ENCODE measurements at regions not wholly inside any gene's neighbourhood (a gene's known extent, or its start where the extent isn't known, plus 50 kb on each side); places are given as distances from the start of the nearest gene placed in this dataset.

DNA sequence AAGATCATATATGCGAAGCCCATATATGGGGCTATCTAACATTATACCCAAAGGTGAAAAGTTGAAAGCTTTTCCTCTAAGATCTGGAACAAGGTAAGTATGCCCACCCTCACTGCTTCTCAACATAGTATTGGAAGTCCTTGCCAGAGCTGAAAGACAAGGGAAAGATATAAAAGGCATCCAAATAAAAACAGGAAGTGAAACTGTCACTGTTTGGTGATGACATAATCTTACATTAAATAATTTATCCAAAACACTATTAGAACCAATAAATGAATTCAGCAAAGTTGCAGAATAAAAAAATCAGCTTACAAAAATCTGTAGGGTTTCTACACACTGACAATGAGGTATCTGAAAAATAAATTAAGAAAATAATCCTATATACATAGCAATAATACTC, 205.8 kb downstream of the INSIG2 start:
- no peaks in the 10 kb centered on the region for H3K4me1 ChIP-seq (ENCODE audit: control insufficient read depth, insufficient read depth, low read length)
- H3K27me3 ChIP-seq (ENCODE audit: control insufficient read depth, insufficient read depth, low read length) = no peaks in the 10 kb centered on the region
- no peak overlapping the region for H3K9ac ChIP-seq (ENCODE audit: low read depth, low read length)
- no peaks in the 10 kb centered on the region for H3K9me3 ChIP-seq (ENCODE audit: control insufficient read depth, insufficient read depth, low read length)
- no peaks in the 10 kb centered on the region for H3K36me3 ChIP-seq (ENCODE audit: control insufficient read depth, insufficient read depth, low read length)
- H3K4me3 ChIP-seq (ENCODE audit: low read depth, low read length) = no peak overlapping the region

DNA sequence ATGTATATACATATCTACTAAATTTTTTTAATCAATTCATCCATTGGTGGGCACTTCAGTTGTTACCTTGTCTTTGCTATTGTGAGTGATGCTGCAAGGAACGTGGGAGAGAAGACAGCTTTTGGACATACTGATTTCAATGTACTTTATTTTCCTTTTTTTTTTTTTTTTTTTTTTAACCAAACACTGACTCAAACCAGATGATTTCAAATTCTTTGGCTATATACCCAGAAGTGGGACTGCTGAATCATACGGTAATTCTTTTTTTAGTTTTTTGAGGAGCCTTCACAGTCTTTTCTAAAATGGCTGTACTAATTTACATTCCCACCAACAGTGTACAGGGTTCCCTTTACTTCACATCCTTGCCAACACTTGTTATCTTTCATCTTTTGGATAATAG, 204.7 kb downstream of the INSIG2 start:
- H3K27me3 ChIP-seq (ENCODE audit: control insufficient read depth, insufficient read depth, low read length) = no peaks in the 10 kb centered on the region
- H3K4me1 ChIP-seq (ENCODE audit: control insufficient read depth, insufficient read depth, low read length) = no peaks in the 10 kb centered on the region
- H3K4me3 ChIP-seq (ENCODE audit: low read depth, low read length) = no peak overlapping the region
- H3K9me3 ChIP-seq (ENCODE audit: control insufficient read depth, insufficient read depth, low read length) = no peaks in the 10 kb centered on the region
- H3K9ac ChIP-seq (ENCODE audit: low read depth, low read length) = no peak overlapping the region
- H3K36me3 ChIP-seq (ENCODE audit: control insufficient read depth, insufficient read depth, low read length) = no peaks in the 10 kb centered on the region

DNA sequence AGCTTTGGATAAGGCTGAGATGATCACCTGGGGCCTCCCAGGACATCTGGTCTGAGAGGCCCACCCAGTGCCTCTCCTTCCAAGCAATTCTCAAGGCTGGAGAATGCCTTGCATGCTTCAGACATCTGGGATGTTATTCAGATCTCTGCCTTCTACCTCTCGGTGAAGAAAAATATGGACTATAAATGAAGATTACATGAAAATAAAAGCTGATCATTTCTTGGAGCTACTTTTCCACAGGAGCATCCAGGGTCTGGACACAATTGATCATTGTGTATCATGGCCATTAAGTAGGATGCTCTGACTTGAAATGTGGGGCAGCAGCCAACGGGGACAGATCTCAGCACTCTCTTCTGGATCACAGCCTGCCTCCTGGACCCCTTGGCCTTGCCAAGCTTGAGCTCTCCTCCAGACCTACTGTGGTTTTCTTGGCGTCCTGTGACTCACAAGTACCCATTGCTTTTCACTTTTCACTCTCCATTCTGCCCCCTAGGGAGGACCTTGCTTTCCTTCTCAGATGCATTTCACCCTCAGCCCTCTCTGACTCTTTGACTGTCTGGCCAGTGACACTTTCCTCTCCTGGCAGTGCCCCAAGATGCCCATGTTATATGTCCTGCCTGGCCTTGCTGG, 203.1 kb downstream of the INSIG2 start:
- no peaks in the 10 kb centered on the region for H3K4me1 ChIP-seq (ENCODE audit: control insufficient read depth, insufficient read depth, low read length)
- H3K27me3 ChIP-seq (ENCODE audit: control insufficient read depth, insufficient read depth, low read length) = no peaks in the 10 kb centered on the region
- no peak overlapping the region for H3K9ac ChIP-seq (ENCODE audit: low read depth, low read length)
- no peaks in the 10 kb centered on the region for H3K9me3 ChIP-seq (ENCODE audit: control insufficient read depth, insufficient read depth, low read length)
- H3K36me3 ChIP-seq (ENCODE audit: control insufficient read depth, insufficient read depth, low read length) = no peaks in the 10 kb centered on the region
- no peak overlapping the region for H3K4me3 ChIP-seq (ENCODE audit: low read depth, low read length)

DNA sequence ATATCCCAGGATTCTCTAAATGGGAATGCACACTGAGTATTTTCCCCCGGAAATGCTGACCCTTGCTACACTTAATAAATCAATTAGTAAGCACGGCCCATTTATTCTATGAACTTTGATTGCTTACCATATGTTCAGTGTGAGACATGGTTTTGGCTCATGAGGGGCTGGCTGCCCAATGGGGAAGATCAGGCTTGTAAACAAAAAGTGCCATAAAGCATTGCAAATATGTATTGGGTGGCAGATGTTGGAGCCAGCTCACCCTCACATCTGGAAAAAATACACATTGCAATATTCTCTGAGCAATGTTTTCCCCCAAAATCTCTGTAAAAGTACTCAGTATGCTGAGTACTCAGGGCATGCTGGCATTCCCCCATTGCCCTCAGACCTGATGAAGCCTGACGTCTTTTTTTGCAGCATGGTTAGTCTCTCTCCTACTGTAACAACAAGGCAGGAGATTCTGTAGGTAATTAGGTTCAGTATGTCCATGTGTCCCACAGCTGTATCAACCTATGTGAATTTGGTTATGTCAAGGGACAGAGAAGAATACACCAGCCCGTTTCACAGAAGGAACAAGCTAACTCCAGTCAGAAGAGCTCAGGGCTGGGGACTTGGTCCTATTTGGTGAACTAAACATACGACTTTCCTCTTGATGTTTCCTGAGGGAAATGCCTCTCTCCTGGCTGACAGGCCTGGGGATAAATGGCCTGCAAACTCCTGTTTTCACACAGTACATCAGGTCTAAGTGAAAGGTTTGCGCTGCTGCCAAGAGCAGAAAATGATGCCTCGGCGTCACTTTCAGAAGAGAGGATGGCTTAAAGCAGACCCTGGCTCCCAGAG, 202.4 kb downstream of the INSIG2 start:
- H3K27me3 ChIP-seq (ENCODE audit: control insufficient read depth, insufficient read depth, low read length) = no peaks in the 10 kb centered on the region
- no peak overlapping the region for H3K4me3 ChIP-seq (ENCODE audit: low read depth, low read length)
- H3K36me3 ChIP-seq (ENCODE audit: control insufficient read depth, insufficient read depth, low read length) = no peaks in the 10 kb centered on the region

DNA sequence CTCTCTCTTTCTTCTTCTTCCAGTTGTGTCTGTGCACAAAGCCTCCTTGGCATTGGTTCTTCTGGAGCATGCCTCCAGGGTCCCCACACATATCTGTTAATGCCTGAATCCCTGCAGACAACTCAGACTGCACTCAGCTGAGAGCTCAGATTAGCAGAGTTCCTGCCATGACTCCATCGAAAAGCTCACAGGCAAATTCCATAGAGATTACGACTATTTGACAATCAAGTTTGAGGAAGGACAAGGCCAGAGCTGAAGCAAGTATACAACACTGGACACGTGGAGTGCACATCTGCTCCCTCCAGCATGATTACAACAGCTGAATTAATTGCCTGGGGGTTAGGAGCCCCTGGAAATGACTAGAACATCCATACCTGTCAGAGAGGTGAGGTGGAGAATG, 190.7 kb downstream of the INSIG2 start:
- H3K4me3 ChIP-seq (ENCODE audit: low read depth, low read length) = no peak overlapping the region
- H3K9me3 ChIP-seq (ENCODE audit: control insufficient read depth, insufficient read depth, low read length) = no peaks in the 10 kb centered on the region
- peaks cover 5% of the 10 kb centered on the region for H3K27me3 ChIP-seq (ENCODE audit: control insufficient read depth, insufficient read depth, low read length)
- no peak overlapping the region for H3K9ac ChIP-seq (ENCODE audit: low read depth, low read length)
- peaks cover 10% of the 10 kb centered on the region for H3K4me1 ChIP-seq (ENCODE audit: control insufficient read depth, insufficient read depth, low read length)
- no peaks in the 10 kb centered on the region for H3K36me3 ChIP-seq (ENCODE audit: control insufficient read depth, insufficient read depth, low read length)

More for the DNA sequence above, 202.4 kb downstream of the INSIG2 start:
- Histone ChIP-seq H3K9me3 (ENCODE audit: control insufficient read depth, insufficient read depth, low read length) (no peaks in the 10 kb centered on the region), H3K9ac (ENCODE audit: low read depth, low read length) (no peak overlapping the region), H3K4me1 (ENCODE audit: control insufficient read depth, insufficient read depth, low read length) (no peaks in the 10 kb centered on the region)

DNA sequence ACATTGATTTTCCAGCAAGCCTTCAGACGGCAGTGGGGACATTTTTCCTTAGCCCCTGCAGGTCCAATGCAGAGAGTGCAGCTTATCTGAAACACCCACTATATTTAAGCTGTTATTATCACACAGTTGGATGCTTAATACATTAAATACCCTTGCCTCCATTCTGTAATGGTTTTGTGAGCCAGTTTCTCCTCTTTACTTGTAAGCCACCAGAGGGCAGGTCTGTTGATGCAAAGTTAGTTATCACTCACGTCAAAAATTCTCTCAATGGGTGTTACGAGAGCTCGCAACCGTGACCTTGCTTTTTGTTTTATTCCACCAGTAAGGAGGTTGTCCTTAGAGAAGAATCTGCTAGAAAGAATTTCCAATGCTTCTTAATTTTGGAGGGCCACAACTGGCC, 189.8 kb downstream of the INSIG2 start:
- Histone ChIP-seq H3K9ac (ENCODE audit: low read depth, low read length) (no peak overlapping the region), H3K9me3 (ENCODE audit: control insufficient read depth, insufficient read depth, low read length) (no peaks in the 10 kb centered on the region), H3K27me3 (ENCODE audit: control insufficient read depth, insufficient read depth, low read length) (peaks cover 4% of the 10 kb centered on the region), H3K4me1 (ENCODE audit: control insufficient read depth, insufficient read depth, low read length) (peaks cover 10% of the 10 kb centered on the region), H3K4me3 (ENCODE audit: low read depth, low read length) (no peak overlapping the region), H3K36me3 (ENCODE audit: control insufficient read depth, insufficient read depth, low read length) (no peaks in the 10 kb centered on the region)

DNA sequence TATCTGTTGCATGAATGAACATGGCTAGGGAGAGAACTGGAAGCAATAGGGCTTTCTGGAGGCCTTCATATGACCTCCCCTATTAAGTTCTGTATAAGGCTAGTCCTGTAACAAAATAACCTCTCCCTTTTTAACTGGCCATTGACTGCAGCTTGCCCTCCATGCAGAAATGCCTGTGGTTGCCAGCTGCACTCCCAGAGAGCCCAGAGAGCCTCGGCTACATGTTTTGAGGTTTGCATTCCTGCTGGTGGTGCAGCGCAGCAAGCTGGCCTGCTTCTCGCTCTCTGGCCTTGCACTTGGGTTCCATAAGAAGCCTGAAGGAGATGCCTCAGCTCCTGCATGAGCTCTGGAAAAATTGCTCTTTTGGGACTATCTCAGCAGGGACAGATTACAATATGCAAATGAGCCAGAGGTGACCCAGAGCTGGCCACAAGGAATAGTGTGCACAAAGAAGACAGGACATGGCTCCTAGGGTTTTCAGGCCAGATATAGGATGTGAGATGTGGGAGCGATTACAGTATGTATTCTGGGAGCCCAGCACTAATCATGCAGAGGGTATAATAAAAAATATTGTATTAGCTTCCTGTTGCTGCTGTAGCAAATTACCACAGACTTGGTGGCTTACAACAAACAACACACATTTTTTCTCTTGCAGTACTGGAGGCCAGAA, 186.7 kb downstream of the INSIG2 start:
- H3K36me3 ChIP-seq (ENCODE audit: control insufficient read depth, insufficient read depth, low read length) = no peaks in the 10 kb centered on the region
- H3K9me3 ChIP-seq (ENCODE audit: control insufficient read depth, insufficient read depth, low read length) = no peaks in the 10 kb centered on the region
- no peak overlapping the region for H3K4me3 ChIP-seq (ENCODE audit: low read depth, low read length)
- H3K9ac ChIP-seq (ENCODE audit: low read depth, low read length) = no peak overlapping the region
- H3K27me3 ChIP-seq (ENCODE audit: control insufficient read depth, insufficient read depth, low read length) = no peaks in the 10 kb centered on the region
- H3K4me1 ChIP-seq (ENCODE audit: control insufficient read depth, insufficient read depth, low read length) = no peaks in the 10 kb centered on the region

DNA sequence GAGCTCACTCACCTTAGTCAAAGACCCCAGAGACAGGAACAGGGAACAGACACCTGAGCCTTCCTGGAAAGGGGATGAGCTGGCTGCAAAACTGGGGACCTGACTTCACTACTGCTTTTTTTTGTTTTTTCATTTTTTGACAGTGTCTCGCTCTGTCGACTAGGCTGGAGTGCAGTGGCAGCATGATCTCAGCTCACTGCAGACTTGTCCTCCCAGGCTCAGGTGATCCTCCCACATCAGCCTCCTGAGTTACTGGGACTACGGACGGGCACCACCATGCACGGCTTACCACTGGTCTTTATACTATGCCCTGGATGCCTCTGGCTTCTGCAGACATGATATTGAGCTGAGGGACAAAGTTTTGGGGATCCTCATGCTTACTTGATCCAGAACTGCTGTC, 184.1 kb downstream of the INSIG2 start:
- H3K9ac ChIP-seq (ENCODE audit: low read depth, low read length) = no peak overlapping the region
- H3K27me3 ChIP-seq (ENCODE audit: control insufficient read depth, insufficient read depth, low read length) = no peaks in the 10 kb centered on the region
- H3K4me3 ChIP-seq (ENCODE audit: low read depth, low read length) = no peak overlapping the region
- no peaks in the 10 kb centered on the region for H3K36me3 ChIP-seq (ENCODE audit: control insufficient read depth, insufficient read depth, low read length)
- no peaks in the 10 kb centered on the region for H3K9me3 ChIP-seq (ENCODE audit: control insufficient read depth, insufficient read depth, low read length)
- H3K4me1 ChIP-seq (ENCODE audit: control insufficient read depth, insufficient read depth, low read length) = no peaks in the 10 kb centered on the region

DNA sequence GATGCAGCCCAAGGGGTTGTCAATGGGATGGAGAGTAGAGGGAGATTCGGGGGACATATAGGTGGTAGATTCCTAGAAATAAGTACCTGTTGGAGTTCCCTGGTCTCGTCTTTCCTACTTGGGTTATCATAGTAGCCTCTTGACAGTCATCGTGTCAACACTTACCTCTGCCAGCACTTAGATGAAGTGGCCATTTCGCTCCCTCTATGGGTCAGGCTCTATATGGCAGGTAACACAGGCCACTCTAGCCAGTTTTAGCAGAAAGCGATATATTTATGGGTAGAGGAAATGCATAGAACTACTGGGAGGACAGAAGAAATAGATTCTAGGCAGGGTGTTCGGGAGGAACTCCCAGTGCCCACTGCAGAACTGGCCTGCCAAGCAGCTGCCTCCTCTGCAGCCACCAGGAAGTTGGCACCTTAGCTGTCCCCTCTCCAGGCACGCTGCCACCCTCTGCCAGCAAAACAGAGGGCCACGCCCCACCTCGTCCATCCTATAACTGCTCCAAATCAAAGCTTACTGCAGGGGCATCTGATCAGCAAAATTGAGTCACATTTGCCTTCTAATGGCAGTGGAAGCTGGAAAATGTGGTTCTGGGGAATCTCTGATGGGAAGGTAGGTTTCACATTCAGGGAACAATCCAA, 181.3 kb downstream of the INSIG2 start:
- Histone ChIP-seq H3K9me3 (ENCODE audit: control insufficient read depth, insufficient read depth, low read length) (no peaks in the 10 kb centered on the region), H3K27me3 (ENCODE audit: control insufficient read depth, insufficient read depth, low read length) (no peaks in the 10 kb centered on the region), H3K9ac (ENCODE audit: low read depth, low read length) (no peak overlapping the region), H3K4me1 (ENCODE audit: control insufficient read depth, insufficient read depth, low read length) (no peaks in the 10 kb centered on the region), H3K36me3 (ENCODE audit: control insufficient read depth, insufficient read depth, low read length) (no peaks in the 10 kb centered on the region), H3K4me3 (ENCODE audit: low read depth, low read length) (no peak overlapping the region)

DNA sequence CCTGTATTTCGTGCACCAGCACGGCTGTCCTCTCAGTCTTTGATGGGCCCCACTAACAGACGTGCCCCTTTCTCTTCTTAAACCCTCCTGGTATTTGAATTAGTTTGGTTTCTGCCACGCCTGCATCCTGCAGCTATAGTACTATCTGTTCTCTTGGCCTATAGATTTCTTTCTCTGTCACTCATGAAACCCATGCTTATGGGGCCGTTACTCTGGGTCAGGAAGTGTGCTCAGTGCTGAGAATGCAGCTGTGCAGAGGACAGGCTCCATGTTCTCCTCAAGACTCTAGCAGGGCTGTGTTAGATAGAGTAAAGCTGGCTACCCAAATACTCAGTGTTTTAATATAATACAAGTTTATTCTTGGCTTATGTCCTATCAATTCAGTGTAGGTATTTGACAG, 180.0 kb downstream of the INSIG2 start:
- no peaks in the 10 kb centered on the region for H3K36me3 ChIP-seq (ENCODE audit: control insufficient read depth, insufficient read depth, low read length)
- H3K9ac ChIP-seq (ENCODE audit: low read depth, low read length) = no peak overlapping the region
- H3K4me3 ChIP-seq (ENCODE audit: low read depth, low read length) = no peak overlapping the region
- H3K27me3 ChIP-seq (ENCODE audit: control insufficient read depth, insufficient read depth, low read length) = no peaks in the 10 kb centered on the region
- no peaks in the 10 kb centered on the region for H3K4me1 ChIP-seq (ENCODE audit: control insufficient read depth, insufficient read depth, low read length)
- no peaks in the 10 kb centered on the region for H3K9me3 ChIP-seq (ENCODE audit: control insufficient read depth, insufficient read depth, low read length)

DNA sequence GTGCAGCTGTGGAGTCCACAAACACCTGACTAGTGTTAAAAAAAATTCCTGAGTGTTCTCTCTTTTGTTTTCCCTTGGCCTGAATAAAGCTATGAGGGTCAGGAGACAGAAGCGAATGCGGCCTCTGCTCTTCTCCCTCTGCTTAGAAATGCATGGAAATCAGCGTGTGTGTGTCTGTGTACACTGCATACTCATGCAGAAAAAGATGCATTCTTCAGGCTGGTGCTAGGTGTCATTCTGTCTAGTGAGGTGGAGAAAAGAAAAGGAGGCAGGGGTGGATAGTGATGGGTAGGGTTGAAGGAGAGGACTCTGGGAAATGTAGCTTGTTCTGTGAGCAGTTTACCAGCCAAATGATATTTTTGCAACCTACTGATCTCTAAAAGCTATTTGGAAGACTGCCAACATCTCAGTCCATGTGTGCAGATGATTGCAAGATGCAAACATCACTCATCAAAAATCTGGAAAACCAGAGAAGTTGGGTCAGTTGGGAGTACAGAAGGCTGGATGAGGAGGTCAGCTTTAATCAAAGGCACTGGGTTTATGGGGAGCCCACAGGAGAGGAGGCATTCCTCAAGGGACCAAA, 177.7 kb downstream of the INSIG2 start:
- no peak overlapping the region for H3K9ac ChIP-seq (ENCODE audit: low read depth, low read length)
- no peaks in the 10 kb centered on the region for H3K36me3 ChIP-seq (ENCODE audit: control insufficient read depth, insufficient read depth, low read length)
- no peaks in the 10 kb centered on the region for H3K4me1 ChIP-seq (ENCODE audit: control insufficient read depth, insufficient read depth, low read length)
- H3K9me3 ChIP-seq (ENCODE audit: control insufficient read depth, insufficient read depth, low read length) = no peaks in the 10 kb centered on the region
- no peaks in the 10 kb centered on the region for H3K27me3 ChIP-seq (ENCODE audit: control insufficient read depth, insufficient read depth, low read length)
- H3K4me3 ChIP-seq (ENCODE audit: low read depth, low read length) = no peak overlapping the region
